ENCODE measurements at regions not wholly inside any gene's neighbourhood (a gene's known extent, or its start where the extent isn't known, plus 50 kb on each side); places are given as distances from the start of the nearest gene placed in this dataset.

DNA sequence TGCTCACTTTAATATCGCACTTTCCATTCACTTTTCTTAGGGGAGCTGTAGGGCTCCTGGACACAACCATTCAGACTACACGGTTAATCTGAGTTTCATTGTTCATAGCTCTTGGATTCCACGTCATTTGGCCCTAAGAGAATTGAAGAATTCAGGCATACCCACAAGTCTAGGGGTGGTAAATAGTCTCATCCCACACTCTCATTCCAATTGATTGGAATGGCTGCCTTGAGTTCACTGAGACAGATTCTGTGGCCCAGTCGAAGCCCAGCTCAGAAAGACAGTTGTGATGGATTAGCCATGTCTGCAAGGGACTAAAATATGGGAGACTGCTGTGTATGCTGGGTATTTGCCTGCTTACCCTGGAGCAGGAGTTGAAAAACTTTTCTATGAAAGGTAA lies 124.6 kb downstream of the TFCP2L1 start (continued):
- TF ChIP-seq, protein P1, sequence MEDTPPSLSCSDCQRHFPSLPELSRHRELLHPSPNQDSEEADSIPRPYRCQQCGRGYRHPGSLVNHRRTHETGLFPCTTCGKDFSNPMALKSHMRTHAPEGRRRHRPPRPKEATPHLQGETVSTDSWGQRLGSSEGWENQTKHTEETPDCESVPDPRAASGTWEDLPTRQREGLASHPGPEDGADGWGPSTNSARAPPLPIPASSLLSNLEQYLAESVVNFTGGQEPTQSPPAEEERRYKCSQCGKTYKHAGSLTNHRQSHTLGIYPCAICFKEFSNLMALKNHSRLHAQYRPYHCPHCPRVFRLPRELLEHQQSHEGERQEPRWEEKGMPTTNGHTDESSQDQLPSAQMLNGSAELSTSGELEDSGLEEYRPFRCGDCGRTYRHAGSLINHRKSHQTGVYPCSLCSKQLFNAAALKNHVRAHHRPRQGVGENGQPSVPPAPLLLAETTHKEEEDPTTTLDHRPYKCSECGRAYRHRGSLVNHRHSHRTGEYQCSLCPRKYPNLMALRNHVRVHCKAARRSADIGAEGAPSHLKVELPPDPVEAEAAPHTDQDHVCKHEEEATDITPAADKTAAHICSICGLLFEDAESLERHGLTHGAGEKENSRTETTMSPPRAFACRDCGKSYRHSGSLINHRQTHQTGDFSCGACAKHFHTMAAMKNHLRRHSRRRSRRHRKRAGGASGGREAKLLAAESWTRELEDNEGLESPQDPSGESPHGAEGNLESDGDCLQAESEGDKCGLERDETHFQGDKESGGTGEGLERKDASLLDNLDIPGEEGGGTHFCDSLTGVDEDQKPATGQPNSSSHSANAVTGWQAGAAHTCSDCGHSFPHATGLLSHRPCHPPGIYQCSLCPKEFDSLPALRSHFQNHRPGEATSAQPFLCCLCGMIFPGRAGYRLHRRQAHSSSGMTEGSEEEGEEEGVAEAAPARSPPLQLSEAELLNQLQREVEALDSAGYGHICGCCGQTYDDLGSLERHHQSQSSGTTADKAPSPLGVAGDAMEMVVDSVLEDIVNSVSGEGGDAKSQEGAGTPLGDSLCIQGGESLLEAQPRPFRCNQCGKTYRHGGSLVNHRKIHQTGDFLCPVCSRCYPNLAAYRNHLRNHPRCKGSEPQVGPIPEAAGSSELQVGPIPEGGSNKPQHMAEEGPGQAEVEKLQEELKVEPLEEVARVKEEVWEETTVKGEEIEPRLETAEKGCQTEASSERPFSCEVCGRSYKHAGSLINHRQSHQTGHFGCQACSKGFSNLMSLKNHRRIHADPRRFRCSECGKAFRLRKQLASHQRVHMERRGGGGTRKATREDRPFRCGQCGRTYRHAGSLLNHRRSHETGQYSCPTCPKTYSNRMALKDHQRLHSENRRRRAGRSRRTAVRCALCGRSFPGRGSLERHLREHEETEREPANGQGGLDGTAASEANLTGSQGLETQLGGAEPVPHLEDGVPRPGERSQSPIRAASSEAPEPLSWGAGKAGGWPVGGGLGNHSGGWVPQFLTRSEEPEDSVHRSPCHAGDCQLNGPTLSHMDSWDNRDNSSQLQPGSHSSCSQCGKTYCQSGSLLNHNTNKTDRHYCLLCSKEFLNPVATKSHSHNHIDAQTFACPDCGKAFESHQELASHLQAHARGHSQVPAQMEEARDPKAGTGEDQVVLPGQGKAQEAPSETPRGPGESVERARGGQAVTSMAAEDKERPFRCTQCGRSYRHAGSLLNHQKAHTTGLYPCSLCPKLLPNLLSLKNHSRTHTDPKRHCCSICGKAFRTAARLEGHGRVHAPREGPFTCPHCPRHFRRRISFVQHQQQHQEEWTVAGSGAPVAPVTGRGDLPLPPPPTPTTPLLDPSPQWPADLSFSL (CRISPR knock-in tag; IDR thresholded peaks at IDR 0.05): no peak
- no peak for TF ChIP-seq MLLT10 (CRISPR knock-in tag; IDR thresholded peaks at IDR 0.05)
- TF ChIP-seq MBNL3 (CRISPR knock-in tag; conservative IDR thresholded peaks at IDR 0.05): no peak
- no peak for TF ChIP-seq GABPA (IDR thresholded peaks at IDR 0.05; ENCODE audit: low read depth, low read length)
- TF ChIP-seq GABPA (CRISPR knock-in tag; IDR thresholded peaks at IDR 0.05; ENCODE audit: low read depth): no peak
- TF ChIP-seq ZNF557 (CRISPR knock-in tag; IDR thresholded peaks at IDR 0.05): no peak

DNA sequence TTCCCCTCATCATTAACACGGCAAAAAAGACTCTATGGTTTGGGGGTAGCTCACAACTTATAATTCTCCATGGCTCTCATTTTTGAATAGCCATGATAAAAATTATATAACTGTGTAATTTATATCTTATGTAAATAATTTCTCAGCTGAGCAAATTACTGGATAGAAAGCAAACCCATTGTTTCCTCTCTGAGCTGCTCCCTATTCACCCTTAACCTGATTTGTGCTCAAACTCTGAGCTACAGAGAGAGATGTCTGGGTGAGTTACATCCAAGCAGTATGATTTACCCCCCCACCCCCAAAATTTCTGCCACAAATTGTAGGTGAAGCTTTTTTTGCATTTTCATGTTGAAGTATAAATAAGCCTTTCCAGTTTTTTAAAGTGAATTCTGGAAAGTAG lies 123.7 kb downstream of the TFCP2L1 start:
- intact Hi-C loops (cut with micrococcal nuclease; ENCODE audit: unreplicated experiment): no loop called here
- no peaks in the 10 kb centered on the region for H3K79me2 ChIP-seq (ENCODE audit: insufficient read depth, low read length)
- no peaks in the 10 kb centered on the region for H3K4me1 ChIP-seq (ENCODE audit: insufficient read depth, low read length)
- no peaks in the 10 kb centered on the region; a peak in 1 of 5 replicates for H3K27me3 ChIP-seq (ENCODE audit: control insufficient read depth in 1 of 2, insufficient read depth in 2 of 2, low read length in 2 of 2)
- ATAC-seq (no peak), DNase-seq (ENCODE audit: low spot score) (no peak), FAIRE-seq (no peak)
- ChIA-PET CTCF (ENCODE audit: low intra/inter-chr PET ratio, low total read pairs) (no interaction called here), POLR2A (no interaction called here)
- no peak overlapping the region for H3K9ac ChIP-seq (ENCODE audit: insufficient read depth, low read depth, low read length)
- no peaks in the 10 kb centered on the region for H4K20me1 ChIP-seq (ENCODE audit: insufficient read depth, low read length)
- peaks cover 22% of the 10 kb centered on the region for H3K9me3 ChIP-seq (ENCODE audit: low read length)
- H3K27ac ChIP-seq (ENCODE audit: extremely low read length, insufficient read depth, low read length): no peak overlapping the region
- no peak overlapping the region for H3K4me3 ChIP-seq (replicated peaks in 1 of 3; ENCODE audit: insufficient read depth in 1 of 3, low read depth in 2 of 3, low read length in 3 of 3)
- 33% methylated on average over 1 of the region's 1 CpG for WGBS (ENCODE audit: low lambda C conversion rate)
- H2AFZ ChIP-seq (ENCODE audit: low read length): no peak overlapping the region
- no peak overlapping the region for H3K4me2 ChIP-seq (ENCODE audit: low read depth, low read length)
- H3K36me3 ChIP-seq (replicated peaks in 1 of 2; ENCODE audit: control insufficient read depth in 1 of 2, insufficient read depth in 2 of 2, low read length in 2 of 2): no peaks in the 10 kb centered on the region
- no TSS peak for BruUV-seq (replicated peaks)
- in situ Hi-C loops (cut with HindIII; ENCODE audit: extremely low pct_ligation_motif_present, low pct_unique_long_range_greater_than_20kb): no loop called here
- TF ChIP-seq ZNF138 (CRISPR knock-in tag; IDR thresholded peaks at IDR 0.05; ENCODE audit: low read depth) (no peak), CBX2 (IDR thresholded peaks at IDR 0.05; ENCODE audit: low read depth, low read length) (no peak), CBX2 (CRISPR knock-in tag; IDR thresholded peaks at IDR 0.05; ENCODE audit: low read depth) (no peak), HOXA7 (CRISPR knock-in tag; IDR thresholded peaks at IDR 0.05) (no peak), ZNF737 (CRISPR knock-in tag; IDR thresholded peaks at IDR 0.05; ENCODE audit: borderline replicate concordance) (no peak), YEATS4 (CRISPR knock-in tag; IDR thresholded peaks at IDR 0.05; ENCODE audit: borderline replicate concordance) (no peak), RBM39 (IDR thresholded peaks at IDR 0.05; ENCODE audit: low read depth, low read length, poor library complexity, severe bottlenecking) (no peak), ATRX (CRISPR knock-in tag; IDR thresholded peaks at IDR 0.05; ENCODE audit: borderline replicate concordance) (no peak), TARDBP (CRISPR knock-in tag; IDR thresholded peaks at IDR 0.05) (no peak)
- TF ChIP-seq, protein P2, sequence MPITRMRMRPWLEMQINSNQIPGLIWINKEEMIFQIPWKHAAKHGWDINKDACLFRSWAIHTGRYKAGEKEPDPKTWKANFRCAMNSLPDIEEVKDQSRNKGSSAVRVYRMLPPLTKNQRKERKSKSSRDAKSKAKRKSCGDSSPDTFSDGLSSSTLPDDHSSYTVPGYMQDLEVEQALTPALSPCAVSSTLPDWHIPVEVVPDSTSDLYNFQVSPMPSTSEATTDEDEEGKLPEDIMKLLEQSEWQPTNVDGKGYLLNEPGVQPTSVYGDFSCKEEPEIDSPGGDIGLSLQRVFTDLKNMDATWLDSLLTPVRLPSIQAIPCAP (CRISPR knock-in tag; IDR thresholded peaks at IDR 0.05; ENCODE audit: low read depth): no peak
- TF ChIP-seq, protein P3, sequence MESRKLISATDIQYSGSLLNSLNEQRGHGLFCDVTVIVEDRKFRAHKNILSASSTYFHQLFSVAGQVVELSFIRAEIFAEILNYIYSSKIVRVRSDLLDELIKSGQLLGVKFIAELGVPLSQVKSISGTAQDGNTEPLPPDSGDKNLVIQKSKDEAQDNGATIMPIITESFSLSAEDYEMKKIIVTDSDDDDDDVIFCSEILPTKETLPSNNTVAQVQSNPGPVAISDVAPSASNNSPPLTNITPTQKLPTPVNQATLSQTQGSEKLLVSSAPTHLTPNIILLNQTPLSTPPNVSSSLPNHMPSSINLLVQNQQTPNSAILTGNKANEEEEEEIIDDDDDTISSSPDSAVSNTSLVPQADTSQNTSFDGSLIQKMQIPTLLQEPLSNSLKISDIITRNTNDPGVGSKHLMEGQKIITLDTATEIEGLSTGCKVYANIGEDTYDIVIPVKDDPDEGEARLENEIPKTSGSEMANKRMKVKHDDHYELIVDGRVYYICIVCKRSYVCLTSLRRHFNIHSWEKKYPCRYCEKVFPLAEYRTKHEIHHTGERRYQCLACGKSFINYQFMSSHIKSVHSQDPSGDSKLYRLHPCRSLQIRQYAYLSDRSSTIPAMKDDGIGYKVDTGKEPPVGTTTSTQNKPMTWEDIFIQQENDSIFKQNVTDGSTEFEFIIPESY (CRISPR knock-in tag; IDR thresholded peaks at IDR 0.05): no peak

All from HepG2 (cell line).